Endothelial cell of umbilical vein (primary cell): ENCODE measurements at regions not wholly inside any gene's neighbourhood (a gene's known extent, or its start where the extent isn't known, plus 50 kb on each side); places are given as distances from the start of the nearest gene placed in this dataset.

Experiments used
- MYC ChIP-seq: IDR thresholded peaks from one replicate; pipeline ENCODE4 v1.6.1; 2011; ENCODE audit warnings: mild to moderate bottlenecking, low read depth, low read length
- POLR2AphosphoS5 ChIP-seq: IDR thresholded peaks from 2 replicates; pipeline ENCODE4 v1.6.1; 2012; ENCODE audit warnings: low read depth, mild to moderate bottlenecking, control low read depth, low read length, moderate library complexity; ENCODE audit not compliant: insufficient read depth
- TF ChIP-seq, protein P1 (sequence below), 2 donors: IDR thresholded peaks; 1 replicate in 1 of 2; 2 replicates in 1 of 2; pipeline ENCODE4 v1.5.1; 2011; ENCODE audit warnings: low read length in 2 of 2, mild to moderate bottlenecking in 2 of 2, moderate library complexity in 2 of 2, control low read depth in 1 of 2, inconsistent platforms in 1 of 2, low read depth in 1 of 2; ENCODE audit not compliant: insufficient read depth in 1 of 2; ENCODE audit errors: extremely low read depth in 1 of 2

DNA sequence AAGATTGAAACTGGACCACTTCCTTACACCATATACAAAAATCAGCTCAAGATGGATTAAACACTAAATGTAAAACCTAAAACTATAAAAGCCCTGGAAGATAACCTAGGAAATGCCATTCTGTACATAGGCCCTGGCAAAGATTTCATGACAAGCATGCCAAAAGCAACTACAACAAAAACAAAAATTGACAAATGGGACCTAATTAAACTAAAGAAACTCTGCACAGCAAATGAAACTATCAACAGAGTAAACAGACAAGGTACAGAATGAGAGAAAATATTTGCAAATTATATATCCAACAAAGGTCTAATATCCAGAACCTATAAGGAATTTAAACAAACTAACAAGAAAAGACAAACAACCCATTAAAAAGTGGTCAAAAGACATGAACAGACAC, 173.1 kb upstream of the CCDC54 start:
- TF ChIP-seq, protein P1, sequence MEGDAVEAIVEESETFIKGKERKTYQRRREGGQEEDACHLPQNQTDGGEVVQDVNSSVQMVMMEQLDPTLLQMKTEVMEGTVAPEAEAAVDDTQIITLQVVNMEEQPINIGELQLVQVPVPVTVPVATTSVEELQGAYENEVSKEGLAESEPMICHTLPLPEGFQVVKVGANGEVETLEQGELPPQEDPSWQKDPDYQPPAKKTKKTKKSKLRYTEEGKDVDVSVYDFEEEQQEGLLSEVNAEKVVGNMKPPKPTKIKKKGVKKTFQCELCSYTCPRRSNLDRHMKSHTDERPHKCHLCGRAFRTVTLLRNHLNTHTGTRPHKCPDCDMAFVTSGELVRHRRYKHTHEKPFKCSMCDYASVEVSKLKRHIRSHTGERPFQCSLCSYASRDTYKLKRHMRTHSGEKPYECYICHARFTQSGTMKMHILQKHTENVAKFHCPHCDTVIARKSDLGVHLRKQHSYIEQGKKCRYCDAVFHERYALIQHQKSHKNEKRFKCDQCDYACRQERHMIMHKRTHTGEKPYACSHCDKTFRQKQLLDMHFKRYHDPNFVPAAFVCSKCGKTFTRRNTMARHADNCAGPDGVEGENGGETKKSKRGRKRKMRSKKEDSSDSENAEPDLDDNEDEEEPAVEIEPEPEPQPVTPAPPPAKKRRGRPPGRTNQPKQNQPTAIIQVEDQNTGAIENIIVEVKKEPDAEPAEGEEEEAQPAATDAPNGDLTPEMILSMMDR (IDR thresholded peaks at IDR 0.05; ENCODE audit: extremely low read depth in 1 of 2, insufficient read depth in 1 of 2, low read depth in 1 of 2, low read length in 2 of 2) = no peak
- no peak for TF ChIP-seq POLR2AphosphoS5
- TF ChIP-seq MYC = no peak
